HEK293 (cell line): ENCODE measurements at regions not wholly inside any gene's neighbourhood (a gene's known extent, or its start where the extent isn't known, plus 50 kb on each side); places are given as distances from the start of the nearest gene placed in this dataset.

Source experiments
- CTCF ChIA-PET: fragments of 350-600 bp; formaldehyde crosslinking; extraction: SDS; loops from one replicate; lab custom pipeline; 2021; ENCODE audit warnings: antibody characterized with exemption; lab: Yijun Ruan, JAX
- POLR2A ChIA-PET: fragments of 300-600 bp; formaldehyde crosslinking; extraction: SDS; loops from one replicate; lab custom pipeline; 2020; ENCODE audit warnings: antibody characterized with exemption, inconsistent platforms; lab: Yijun Ruan, JAX
- H3K27ac ChIP-seq: fragments of 200-500 bp; sonication (Bioruptor generic); 2 replicates; pipeline ENCODE4 v1.5.1; 2014; ENCODE audit warnings: low read depth, low read length, control low read depth, inconsistent platforms; ENCODE audit errors: extremely low read depth
- H3K36me3 ChIP-seq, 2 experiments: fragments of 200-500 bp in 1 of 2; sonication (Bioruptor generic) in 1 of 2; 1 replicate in 1 of 2; 2 replicates in 1 of 2; pipeline ENCODE4 v1.5.1; 2014 to 2017; ENCODE audit warnings: inconsistent platforms in 2 of 2, low read length in 2 of 2; ENCODE audit not compliant: control insufficient read depth in 2 of 2, insufficient read depth in 1 of 2
- H3K4me1 ChIP-seq: fragments of 200-500 bp; sonication (Bioruptor generic); 2 replicates; pipeline ENCODE4 v1.5.1; 2014; ENCODE audit warnings: mild to moderate bottlenecking, low read length, inconsistent platforms; ENCODE audit not compliant: control insufficient read depth, insufficient read depth
- H3K4me3 ChIP-seq: 2 replicates; pipeline ENCODE4 v1.5.1; 2011; ENCODE audit warnings: low read depth, mild to moderate bottlenecking, control low read depth, low read length, moderate library complexity
- H3K9me3 ChIP-seq: fragments of 200-500 bp; sonication (Bioruptor generic); 2 replicates; pipeline ENCODE4 v1.5.1; 2014; ENCODE audit warnings: low read depth, low read length, inconsistent platforms; ENCODE audit not compliant: control insufficient read depth, insufficient read depth
- BCL11A ChIP-seq: fragments of 450-650 bp; formaldehyde crosslinking; IDR thresholded peaks from 2 replicates; pipeline ENCODE4 v1.5.1; 2016; ENCODE audit warnings: low read depth, missing biosample characterization, missing genetic modification characterization
- BCL6B ChIP-seq: fragments of 450-650 bp; formaldehyde crosslinking; IDR thresholded peaks from 2 replicates; pipeline ENCODE4 v1.5.1; 2017; ENCODE audit warnings: missing biosample characterization, missing genetic modification characterization
- FEZF1 ChIP-seq: fragments of 450-650 bp; formaldehyde crosslinking; IDR thresholded peaks from 2 replicates; pipeline ENCODE4 v1.5.1; 2016; ENCODE audit warnings: missing biosample characterization, missing genetic modification characterization
- GLI2 ChIP-seq: fragments of 450-650 bp; formaldehyde crosslinking; IDR thresholded peaks from 2 replicates; pipeline ENCODE4; 2017; ENCODE audit warnings: missing biosample characterization, missing genetic modification characterization, low read depth, borderline replicate concordance
- GLI4 ChIP-seq: fragments of 450-650 bp; formaldehyde crosslinking; IDR thresholded peaks from 2 replicates; pipeline ENCODE4 v1.5.1; 2016; ENCODE audit warnings: missing biosample characterization, missing genetic modification characterization
- KLF16 ChIP-seq: fragments of 450-650 bp; formaldehyde crosslinking; IDR thresholded peaks from 2 replicates; pipeline ENCODE4 v1.5.1; 2017; ENCODE audit warnings: missing biosample characterization, missing genetic modification characterization
- KLF7 ChIP-seq: fragments of 450-650 bp; formaldehyde crosslinking; IDR thresholded peaks from 2 replicates; pipeline ENCODE4 v1.5.1; 2016; ENCODE audit warnings: missing biosample characterization, missing genetic modification characterization, borderline replicate concordance
- OVOL3 ChIP-seq: fragments of 450-650 bp; formaldehyde crosslinking; IDR thresholded peaks from 2 replicates; pipeline ENCODE4 v1.5.1; 2016; ENCODE audit warnings: missing biosample characterization, missing genetic modification characterization
- PRDM1 ChIP-seq: fragments of 450-650 bp; formaldehyde crosslinking; IDR thresholded peaks from 2 replicates; pipeline ENCODE4; 2016; ENCODE audit warnings: missing biosample characterization, missing genetic modification characterization
- SETDB1 ChIP-seq: IDR thresholded peaks from one replicate; pipeline ENCODE4 v1.6.1; 2017; ENCODE audit warnings: mild to moderate bottlenecking, low read length, moderate library complexity, mixed read lengths; ENCODE audit not compliant: insufficient read length
- ZBTB1 ChIP-seq: fragments of 450-650 bp; formaldehyde crosslinking; IDR thresholded peaks from 2 replicates; pipeline ENCODE4 v1.5.1; 2016; ENCODE audit warnings: missing biosample characterization, missing genetic modification characterization
- ZFP37 ChIP-seq: fragments of 450-650 bp; formaldehyde crosslinking; IDR thresholded peaks from 2 replicates; pipeline ENCODE4 v1.5.1; 2016; ENCODE audit warnings: missing biosample characterization, missing genetic modification characterization
- ZNF10 ChIP-seq: fragments of 450-650 bp; formaldehyde crosslinking; IDR thresholded peaks from 2 replicates; pipeline ENCODE4 v1.5.1; 2017; ENCODE audit warnings: missing biosample characterization, missing genetic modification characterization
- ZNF146 ChIP-seq: fragments of 450-650 bp; formaldehyde crosslinking; IDR thresholded peaks from 2 replicates; pipeline ENCODE4 v1.5.1; 2016; ENCODE audit warnings: missing biosample characterization, missing genetic modification characterization
- ZNF155 ChIP-seq: fragments of 450-650 bp; formaldehyde crosslinking; IDR thresholded peaks from 2 replicates; pipeline ENCODE4 v1.5.1; 2016; ENCODE audit warnings: missing biosample characterization, missing genetic modification characterization
- ZNF184 ChIP-seq: fragments of 450-650 bp; IDR thresholded peaks from 2 replicates; pipeline ENCODE4 v1.5.1; 2018; ENCODE audit warnings: missing biosample characterization, mild to moderate bottlenecking, missing genetic modification characterization
- ZNF211 ChIP-seq: fragments of 450-650 bp; formaldehyde crosslinking; IDR thresholded peaks from 2 replicates; pipeline ENCODE4 v1.5.1; 2016; ENCODE audit warnings: low read depth, missing biosample characterization, missing genetic modification characterization
- ZNF391 ChIP-seq: fragments of 450-650 bp; formaldehyde crosslinking; IDR thresholded peaks from 2 replicates; pipeline ENCODE4 v1.5.1; 2016; ENCODE audit warnings: low read depth, missing biosample characterization, missing genetic modification characterization, borderline replicate concordance
- ZNF510 ChIP-seq: fragments of 450-650 bp; formaldehyde crosslinking; IDR thresholded peaks from 2 replicates; pipeline ENCODE4 v1.5.1; 2018; ENCODE audit warnings: mild to moderate bottlenecking, missing genetic modification characterization, missing biosample characterization; ENCODE audit not compliant: insufficient replicate concordance
- ZNF792 ChIP-seq: fragments of 450-650 bp; formaldehyde crosslinking; IDR thresholded peaks from 2 replicates; pipeline ENCODE4 v1.5.1; 2016; ENCODE audit warnings: missing biosample characterization, missing genetic modification characterization
- ZNF837 ChIP-seq: fragments of 450-650 bp; formaldehyde crosslinking; IDR thresholded peaks from 2 replicates; pipeline ENCODE4 v1.5.1; 2016; ENCODE audit warnings: missing biosample characterization, missing genetic modification characterization
- ZNF843 ChIP-seq: fragments of 450-650 bp; formaldehyde crosslinking; IDR thresholded peaks from 2 replicates; pipeline ENCODE4 v1.5.1; 2016; ENCODE audit warnings: missing biosample characterization, missing genetic modification characterization
- ZSCAN16 ChIP-seq: fragments of 450-650 bp; formaldehyde crosslinking; IDR thresholded peaks from 2 replicates; pipeline ENCODE4 v1.5.1; 2016; ENCODE audit warnings: missing biosample characterization, missing genetic modification characterization
- TF ChIP-seq, protein P1 (sequence below): fragments of 450-650 bp; formaldehyde crosslinking; IDR thresholded peaks from 2 replicates; pipeline ENCODE4 v1.5.1; 2016; ENCODE audit warnings: missing biosample characterization, missing genetic modification characterization, borderline replicate concordance
- TF ChIP-seq, protein P2 (sequence below): fragments of 450-650 bp; formaldehyde crosslinking; IDR thresholded peaks from 2 replicates; pipeline ENCODE4 v1.5.1; 2016; ENCODE audit warnings: missing biosample characterization, missing genetic modification characterization
- TF ChIP-seq, protein P3 (sequence below): fragments of 450-650 bp; formaldehyde crosslinking; IDR thresholded peaks from 2 replicates; pipeline ENCODE4 v1.5.1; 2016; ENCODE audit warnings: missing biosample characterization, missing genetic modification characterization

DNA sequence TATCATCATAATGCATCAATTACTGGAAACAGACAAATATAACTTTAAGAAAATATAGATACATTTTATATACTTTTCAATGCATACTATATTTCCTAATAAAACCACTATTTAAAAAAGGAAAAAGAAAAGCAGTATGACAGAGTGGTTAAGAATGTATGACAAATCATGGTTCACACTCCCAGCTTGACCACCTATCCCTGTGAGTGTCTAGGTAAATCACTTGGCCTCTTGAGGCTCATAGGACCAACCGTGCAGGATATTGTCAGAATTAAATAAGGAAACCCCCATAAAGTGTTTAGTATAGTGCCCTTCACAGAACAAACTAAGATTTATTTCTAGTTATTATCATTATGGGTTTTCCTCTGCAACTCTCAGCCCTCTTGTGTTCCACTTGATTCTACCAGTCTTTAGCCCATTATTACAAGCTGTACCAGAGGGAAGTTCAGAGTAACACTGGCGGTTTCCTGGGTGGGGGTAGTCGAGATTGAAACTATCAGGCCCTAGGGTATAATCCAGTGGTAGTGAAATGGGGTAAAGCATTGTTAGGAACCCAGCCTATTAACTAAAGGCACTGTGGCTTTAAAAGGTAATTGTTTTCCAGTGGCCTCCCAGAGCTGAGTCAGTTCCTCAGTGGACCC lies 55.5 kb upstream of the PAK3 start (continued):
- no peak for TF ChIP-seq SETDB1
- no peak for TF ChIP-seq ZNF146 (tag by site-specific recombination)
- no peak for TF ChIP-seq ZFP37 (tag by site-specific recombination)
- TF ChIP-seq, protein P1, sequence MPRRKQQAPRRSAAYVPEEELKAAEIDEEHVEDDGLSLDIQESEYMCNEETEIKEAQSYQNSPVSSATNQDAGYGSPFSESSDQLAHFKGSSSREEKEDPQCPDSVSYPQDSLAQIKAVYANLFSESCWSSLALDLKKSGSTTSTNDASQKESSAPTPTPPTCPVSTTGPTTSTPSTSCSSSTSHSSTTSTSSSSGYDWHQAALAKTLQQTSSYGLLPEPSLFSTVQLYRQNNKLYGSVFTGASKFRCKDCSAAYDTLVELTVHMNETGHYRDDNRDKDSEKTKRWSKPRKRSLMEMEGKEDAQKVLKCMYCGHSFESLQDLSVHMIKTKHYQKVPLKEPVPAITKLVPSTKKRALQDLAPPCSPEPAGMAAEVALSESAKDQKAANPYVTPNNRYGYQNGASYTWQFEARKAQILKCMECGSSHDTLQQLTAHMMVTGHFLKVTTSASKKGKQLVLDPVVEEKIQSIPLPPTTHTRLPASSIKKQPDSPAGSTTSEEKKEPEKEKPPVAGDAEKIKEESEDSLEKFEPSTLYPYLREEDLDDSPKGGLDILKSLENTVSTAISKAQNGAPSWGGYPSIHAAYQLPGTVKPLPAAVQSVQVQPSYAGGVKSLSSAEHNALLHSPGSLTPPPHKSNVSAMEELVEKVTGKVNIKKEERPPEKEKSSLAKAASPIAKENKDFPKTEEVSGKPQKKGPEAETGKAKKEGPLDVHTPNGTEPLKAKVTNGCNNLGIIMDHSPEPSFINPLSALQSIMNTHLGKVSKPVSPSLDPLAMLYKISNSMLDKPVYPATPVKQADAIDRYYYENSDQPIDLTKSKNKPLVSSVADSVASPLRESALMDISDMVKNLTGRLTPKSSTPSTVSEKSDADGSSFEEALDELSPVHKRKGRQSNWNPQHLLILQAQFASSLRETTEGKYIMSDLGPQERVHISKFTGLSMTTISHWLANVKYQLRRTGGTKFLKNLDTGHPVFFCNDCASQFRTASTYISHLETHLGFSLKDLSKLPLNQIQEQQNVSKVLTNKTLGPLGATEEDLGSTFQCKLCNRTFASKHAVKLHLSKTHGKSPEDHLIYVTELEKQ (tag by site-specific recombination) = no peak
- no peak for TF ChIP-seq KLF7
- no peak for TF ChIP-seq ZNF155 (tag by site-specific recombination)
- TF ChIP-seq FEZF1 = no peak
- TF ChIP-seq ZNF10 = no peak
- no peak for TF ChIP-seq OVOL3 (tag by site-specific recombination)

DNA sequence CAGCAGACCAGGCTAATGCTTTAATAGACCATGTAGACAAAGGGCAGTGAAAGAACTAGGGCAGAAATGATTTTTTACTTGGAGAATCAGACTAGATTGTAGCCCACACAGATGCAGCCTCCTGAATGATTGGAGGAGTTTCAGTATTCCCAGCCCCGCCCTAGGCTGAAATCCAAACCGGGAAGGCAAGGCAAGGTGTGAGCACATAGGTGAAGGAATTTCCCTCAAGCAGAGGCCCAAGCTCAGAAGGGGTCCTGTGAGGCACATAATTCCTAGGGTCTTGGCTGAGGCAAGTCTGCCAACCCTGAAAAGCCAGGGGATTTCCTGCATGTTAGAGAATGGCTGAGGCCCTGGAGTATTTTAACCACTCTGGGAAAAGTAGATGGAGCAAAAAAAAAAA lies 56.4 kb upstream of the PAK3 start:
- Histone ChIP-seq H3K27ac (no peak overlapping the region), H3K4me3 (no peak overlapping the region), H3K4me1 (no peaks in the 10 kb centered on the region), H3K36me3 (no peaks in the 10 kb centered on the region), H3K9me3 (no peaks in the 10 kb centered on the region)
- CTCF ChIA-PET = interaction anchor here (0.6 kb wide), 1 partner anchor 968 kb away, joined by 4 read pairs; no protein-coding TSS in a partner anchor
- POLR2A ChIA-PET = no interaction called here
- TF ChIP-seq ZNF211 (tag by site-specific recombination) = no peak

- Histone ChIP-seq H3K9me3 (no peaks in the 10 kb centered on the region), H3K27ac (no peak overlapping the region), H3K4me1 (no peaks in the 10 kb centered on the region), H3K36me3 (no peaks in the 10 kb centered on the region), H3K4me3 (no peak overlapping the region)
- TF ChIP-seq ZNF391 (no peak), ZNF510 (tag by site-specific recombination) (no peak), BCL11A (no peak), ZNF184 (tag by site-specific recombination) (no peak), ZBTB1 (tag by site-specific recombination) (no peak), GLI4 (tag by site-specific recombination) (no peak), ZNF792 (no peak), GLI2 (no peak), KLF16 (no peak), ZNF837 (tag by site-specific recombination) (no peak), ZSCAN16 (tag by site-specific recombination) (no peak), PRDM1 (tag by site-specific recombination) (no peak), ZNF843 (no peak), BCL6B (tag by site-specific recombination) (no peak)
- TF ChIP-seq, protein P2, sequence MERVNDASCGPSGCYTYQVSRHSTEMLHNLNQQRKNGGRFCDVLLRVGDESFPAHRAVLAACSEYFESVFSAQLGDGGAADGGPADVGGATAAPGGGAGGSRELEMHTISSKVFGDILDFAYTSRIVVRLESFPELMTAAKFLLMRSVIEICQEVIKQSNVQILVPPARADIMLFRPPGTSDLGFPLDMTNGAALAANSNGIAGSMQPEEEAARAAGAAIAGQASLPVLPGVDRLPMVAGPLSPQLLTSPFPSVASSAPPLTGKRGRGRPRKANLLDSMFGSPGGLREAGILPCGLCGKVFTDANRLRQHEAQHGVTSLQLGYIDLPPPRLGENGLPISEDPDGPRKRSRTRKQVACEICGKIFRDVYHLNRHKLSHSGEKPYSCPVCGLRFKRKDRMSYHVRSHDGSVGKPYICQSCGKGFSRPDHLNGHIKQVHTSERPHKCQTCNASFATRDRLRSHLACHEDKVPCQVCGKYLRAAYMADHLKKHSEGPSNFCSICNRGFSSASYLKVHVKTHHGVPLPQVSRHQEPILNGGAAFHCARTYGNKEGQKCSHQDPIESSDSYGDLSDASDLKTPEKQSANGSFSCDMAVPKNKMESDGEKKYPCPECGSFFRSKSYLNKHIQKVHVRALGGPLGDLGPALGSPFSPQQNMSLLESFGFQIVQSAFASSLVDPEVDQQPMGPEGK (tag by site-specific recombination) = no peak
- TF ChIP-seq, protein P3, sequence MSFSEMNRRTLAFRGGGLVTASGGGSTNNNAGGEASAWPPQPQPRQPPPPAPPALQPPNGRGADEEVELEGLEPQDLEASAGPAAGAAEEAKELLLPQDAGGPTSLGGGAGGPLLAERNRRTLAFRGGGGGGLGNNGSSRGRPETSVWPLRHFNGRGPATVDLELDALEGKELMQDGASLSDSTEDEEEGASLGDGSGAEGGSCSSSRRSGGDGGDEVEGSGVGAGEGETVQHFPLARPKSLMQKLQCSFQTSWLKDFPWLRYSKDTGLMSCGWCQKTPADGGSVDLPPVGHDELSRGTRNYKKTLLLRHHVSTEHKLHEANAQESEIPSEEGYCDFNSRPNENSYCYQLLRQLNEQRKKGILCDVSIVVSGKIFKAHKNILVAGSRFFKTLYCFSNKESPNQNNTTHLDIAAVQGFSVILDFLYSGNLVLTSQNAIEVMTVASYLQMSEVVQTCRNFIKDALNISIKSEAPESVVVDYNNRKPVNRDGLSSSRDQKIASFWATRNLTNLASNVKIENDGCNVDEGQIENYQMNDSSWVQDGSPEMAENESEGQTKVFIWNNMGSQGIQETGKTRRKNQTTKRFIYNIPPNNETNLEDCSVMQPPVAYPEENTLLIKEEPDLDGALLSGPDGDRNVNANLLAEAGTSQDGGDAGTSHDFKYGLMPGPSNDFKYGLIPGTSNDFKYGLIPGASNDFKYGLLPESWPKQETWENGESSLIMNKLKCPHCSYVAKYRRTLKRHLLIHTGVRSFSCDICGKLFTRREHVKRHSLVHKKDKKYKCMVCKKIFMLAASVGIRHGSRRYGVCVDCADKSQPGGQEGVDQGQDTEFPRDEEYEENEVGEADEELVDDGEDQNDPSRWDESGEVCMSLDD (tag by site-specific recombination) = no peak
- ChIA-PET CTCF (no interaction called here), POLR2A (no interaction called here)
Measured at GRCh38 chrX:111035991-111036390, 60.0 kb upstream of the PAK3 start.
